Gastrocnemius medialis (tissue), 4 donors: ENCODE measurements at regions not wholly inside any gene's neighbourhood (a gene's known extent, or its start where the extent isn't known, plus 50 kb on each side); places are given as distances from the start of the nearest gene placed in this dataset.

Source experiments
- CTCF ChIP-seq, 5 experiments: fragments of 450-650 bp in 3 of 5; fragments of 200-600 bp in 2 of 5; sonication (generic) in 2 of 5; IDR thresholded peaks in 4 of 5; conservative IDR thresholded peaks in 1 of 5; 1 replicate in 4 of 5; 2 replicates in 1 of 5; pipeline ENCODE4 v1.5.1; 2016 to 2019; ENCODE audit warnings: antibody characterized with exemption in 5 of 5, mild to moderate bottlenecking in 3 of 5, moderate library complexity in 3 of 5
- POLR2A ChIP-seq, 2 donors: fragments of 450-650 bp; IDR thresholded peaks; one replicate each; pipeline ENCODE4 v1.6.1; 2017; ENCODE audit warnings: antibody characterized with exemption in 2 of 2, mild to moderate bottlenecking in 2 of 2, moderate library complexity in 2 of 2

- no peak for TF ChIP-seq POLR2A (IDR thresholded peaks at IDR 0.05)
- TF ChIP-seq CTCF (IDR thresholded peaks at IDR 0.05 in 4 of 5, conservative IDR thresholded peaks at IDR 0.05 in 1 of 5) = no peak
These were observed 388.0 kb downstream of the EMP1 start for GRCh38 chr12:13584541-13584940.
